ENCODE measurements at regions not wholly inside any gene's neighbourhood (a gene's known extent, or its start where the extent isn't known, plus 50 kb on each side); places are given as distances from the start of the nearest gene placed in this dataset.

GRCh38 chr2:34529965-34530364 lies 930.9 kb upstream of the FAM98A start:
- TF ChIP-seq CTCF (IDR thresholded peaks at IDR 0.05; ENCODE audit: low read depth, low read length) (no peak), EZH2phosphoT487 (IDR thresholded peaks at IDR 0.05; ENCODE audit: low read depth) (no peak)

Data from OCI-LY3 (cell line).